Esophagus muscularis mucosa (tissue), 4 donors: ENCODE measurements at regions not wholly inside any gene's neighbourhood (a gene's known extent, or its start where the extent isn't known, plus 50 kb on each side); places are given as distances from the start of the nearest gene placed in this dataset.

ENCODE experiments used
- DNase-seq: peaks from one replicate; pipeline ENCODE4 v3.0.0-alpha.2; 2017; ENCODE audit errors: extremely low spot score
- H3K27ac ChIP-seq, 4 donors: fragments of 200-600 bp; sonication (generic); replicated peaks in 1 of 4; 1 replicate in 3 of 4; 2 replicates in 1 of 4; pipeline ENCODE4 v1.5.1; 2016 to 2019; ENCODE audit warnings: mild to moderate bottlenecking in 1 of 4
- H3K27me3 ChIP-seq, 4 donors: fragments of 200-600 bp; sonication (generic); one replicate each; pipeline versions ENCODE4 v1.5.1 to v1.6.0; 2016 to 2019
- H3K36me3 ChIP-seq, 4 donors: fragments of 200-600 bp; sonication (generic); one replicate each; pipeline ENCODE4 v1.5.1; 2016 to 2019
- H3K4me1 ChIP-seq, 4 donors: fragments of 200-600 bp; sonication (generic); one replicate each; pipeline ENCODE4 v1.5.1; 2016 to 2019
- H3K4me3 ChIP-seq, 4 donors: fragments of 200-600 bp; sonication (generic); 1 replicate in 2 of 4; 2 replicates in 2 of 4; pipeline ENCODE4 v1.5.1; 2016 to 2019; ENCODE audit warnings: mild to moderate bottlenecking in 4 of 4, moderate library complexity in 1 of 4
- H3K9me3 ChIP-seq, 4 donors: fragments of 200-600 bp; sonication (generic); 1 replicate in 3 of 4; 2 replicates in 1 of 4; pipeline ENCODE4 v1.5.1; 2016 to 2019
- EP300 ChIP-seq: sonication (generic); formaldehyde crosslinking; IDR thresholded peaks from one replicate; pipeline ENCODE4 v1.6.1; 2017; ENCODE audit warnings: antibody characterized with exemption
- POLR2A ChIP-seq: fragments of 450-650 bp; IDR thresholded peaks from one replicate; pipeline ENCODE4 v1.6.1; 2017; ENCODE audit warnings: antibody characterized with exemption, moderate library complexity, mild to moderate bottlenecking, low read depth
- POLR2AphosphoS5 ChIP-seq, 2 donors: sonication (generic); formaldehyde crosslinking; IDR thresholded peaks; one replicate each; pipeline ENCODE4 v1.6.1; 2017; ENCODE audit warnings: antibody characterized with exemption in 2 of 2
- WGBS: methylation state at CpG from one replicate; pipeline ENCODE4 v1.1.5; 2018; 5-methylcytosine and 5-hydroxymethylcytosine counted together
- intact Hi-C: fragments of 100-400 bp; cut with DNase I; formaldehyde crosslinking; loops from one replicate; pipeline ENCODE4 v1.15.1; 2023
- TF ChIP-seq, protein P1 (sequence below), 3 experiments: fragments of 200-600 bp in 2 of 3; fragments of 450-650 bp in 1 of 3; sonication (generic) in 2 of 3; IDR thresholded peaks; one replicate each; pipeline ENCODE4 v1.5.1; 2017 to 2019; ENCODE audit warnings: antibody characterized with exemption in 3 of 3, mild to moderate bottlenecking in 2 of 3, moderate library complexity in 1 of 3

DNA sequence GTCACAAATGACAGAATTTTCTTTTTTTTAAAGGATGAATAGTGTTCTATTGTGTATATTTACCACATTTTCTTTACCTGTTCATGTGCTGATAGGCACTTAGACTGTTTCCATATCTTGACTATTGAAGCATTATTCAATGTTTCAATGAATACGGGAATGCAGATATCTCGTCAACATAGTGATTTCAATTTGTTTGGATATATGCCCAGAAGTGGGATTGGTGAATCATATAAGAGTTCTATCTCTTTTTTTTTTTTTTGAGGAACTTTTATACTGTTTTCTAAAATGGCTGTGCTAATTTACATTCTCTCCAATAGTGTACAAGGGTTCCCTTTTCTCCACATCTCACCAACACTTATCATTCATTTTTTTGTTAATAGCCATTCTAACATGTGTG is 97.9 kb upstream of the FAR2 start:
- Histone ChIP-seq H3K9me3 (no peaks in the 10 kb centered on the region), H3K36me3 (no peaks in the 10 kb centered on the region), H3K4me3 (no peak overlapping the region), H3K27ac (no peak overlapping the region), H3K27me3 (no peaks in the 10 kb centered on the region), H3K4me1 (no peaks in the 10 kb centered on the region)
- intact Hi-C loops, result no loop called here
- TF ChIP-seq POLR2A, result no peak
- no peak for DNase-seq
- 89% methylated on average over 2 of the region's 2 CpGs for WGBS

DNA sequence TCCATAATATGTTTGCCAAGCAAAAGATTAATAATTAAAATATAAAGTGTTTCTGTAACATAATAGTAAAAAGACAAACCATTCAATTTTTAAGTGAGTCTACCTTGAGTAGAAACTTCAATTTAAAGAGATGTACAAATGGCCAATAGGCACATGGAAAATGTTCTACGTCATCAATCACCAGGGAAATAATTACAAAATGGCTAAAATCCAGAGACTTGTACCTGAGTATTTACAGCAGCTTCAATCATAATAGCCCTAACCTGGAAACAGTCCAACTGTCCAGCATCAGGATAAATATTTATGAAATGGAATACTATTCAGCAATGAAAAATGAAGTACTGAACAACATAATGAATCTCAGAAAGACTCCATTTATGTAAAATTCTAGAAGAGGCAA is 95.5 kb upstream of the FAR2 start:
- Histone ChIP-seq H3K4me1 (no peaks in the 10 kb centered on the region), H3K9me3 (no peaks in the 10 kb centered on the region), H3K4me3 (no peak overlapping the region), H3K36me3 (no peaks in the 10 kb centered on the region), H3K27ac (no peak overlapping the region), H3K27me3 (no peaks in the 10 kb centered on the region)
- intact Hi-C loops, result no loop called here
- TF ChIP-seq POLR2AphosphoS5 (IDR thresholded peaks at IDR 0.05) (no peak), EP300 (no peak), POLR2A (no peak)
- TF ChIP-seq, protein P1, sequence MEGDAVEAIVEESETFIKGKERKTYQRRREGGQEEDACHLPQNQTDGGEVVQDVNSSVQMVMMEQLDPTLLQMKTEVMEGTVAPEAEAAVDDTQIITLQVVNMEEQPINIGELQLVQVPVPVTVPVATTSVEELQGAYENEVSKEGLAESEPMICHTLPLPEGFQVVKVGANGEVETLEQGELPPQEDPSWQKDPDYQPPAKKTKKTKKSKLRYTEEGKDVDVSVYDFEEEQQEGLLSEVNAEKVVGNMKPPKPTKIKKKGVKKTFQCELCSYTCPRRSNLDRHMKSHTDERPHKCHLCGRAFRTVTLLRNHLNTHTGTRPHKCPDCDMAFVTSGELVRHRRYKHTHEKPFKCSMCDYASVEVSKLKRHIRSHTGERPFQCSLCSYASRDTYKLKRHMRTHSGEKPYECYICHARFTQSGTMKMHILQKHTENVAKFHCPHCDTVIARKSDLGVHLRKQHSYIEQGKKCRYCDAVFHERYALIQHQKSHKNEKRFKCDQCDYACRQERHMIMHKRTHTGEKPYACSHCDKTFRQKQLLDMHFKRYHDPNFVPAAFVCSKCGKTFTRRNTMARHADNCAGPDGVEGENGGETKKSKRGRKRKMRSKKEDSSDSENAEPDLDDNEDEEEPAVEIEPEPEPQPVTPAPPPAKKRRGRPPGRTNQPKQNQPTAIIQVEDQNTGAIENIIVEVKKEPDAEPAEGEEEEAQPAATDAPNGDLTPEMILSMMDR (IDR thresholded peaks at IDR 0.05), result no peak
- WGBS, result 100% methylated on average over 1 of the region's 1 CpG
- no peak for DNase-seq

DNA sequence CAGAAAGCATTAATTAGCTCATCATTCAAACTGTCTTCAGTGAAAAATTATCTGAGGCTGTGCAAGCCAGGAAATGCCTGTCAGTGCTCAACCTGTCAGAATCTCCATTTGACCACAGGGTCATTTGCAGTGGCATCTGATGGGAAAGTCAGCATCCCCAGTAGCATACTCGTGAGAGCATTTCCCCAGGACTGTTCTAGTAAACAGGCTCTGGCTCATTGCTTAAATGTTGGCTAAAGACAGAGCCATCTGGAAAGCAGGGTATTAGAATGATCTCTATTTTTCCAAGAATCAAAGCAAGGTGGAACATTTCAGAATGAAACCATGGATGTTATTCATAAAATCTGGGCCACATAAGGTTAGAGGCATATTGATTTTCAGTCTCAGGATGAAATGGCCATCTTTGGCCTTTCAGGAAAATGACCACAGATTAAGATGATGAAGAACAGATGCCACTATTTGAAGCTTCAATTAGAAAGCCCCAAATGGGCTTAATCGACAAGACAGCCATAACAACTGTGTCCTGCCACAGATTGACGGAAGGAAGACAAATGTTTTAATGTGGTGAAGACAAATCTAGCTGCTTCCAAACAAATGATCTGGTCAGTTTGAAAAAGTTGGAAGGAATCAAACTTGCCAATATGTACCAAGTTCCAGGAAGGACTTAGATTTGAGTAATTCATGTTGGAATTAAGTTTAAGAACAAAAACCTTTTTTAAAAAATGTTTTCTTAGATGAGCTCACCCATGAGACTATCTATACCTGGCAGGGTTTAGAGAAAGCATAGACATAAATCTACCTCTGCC is 94.0 kb upstream of the FAR2 start:
- DNase-seq, result no peak
- TF ChIP-seq, protein P1 (IDR thresholded peaks at IDR 0.05), result no peak
- no peak for TF ChIP-seq EP300
- TF ChIP-seq POLR2A, result no peak
- TF ChIP-seq POLR2AphosphoS5 (IDR thresholded peaks at IDR 0.05), result no peak
- Histone ChIP-seq H3K27ac (no peak overlapping the region), H3K27me3 (no peaks in the 10 kb centered on the region), H3K36me3 (no peaks in the 10 kb centered on the region), H3K4me1 (no peaks in the 10 kb centered on the region), H3K4me3 (no peak overlapping the region), H3K9me3 (no peaks in the 10 kb centered on the region)
- WGBS, result 55% methylated on average over 2 of the region's 3 CpGs
- intact Hi-C loops, result no loop called here

DNA sequence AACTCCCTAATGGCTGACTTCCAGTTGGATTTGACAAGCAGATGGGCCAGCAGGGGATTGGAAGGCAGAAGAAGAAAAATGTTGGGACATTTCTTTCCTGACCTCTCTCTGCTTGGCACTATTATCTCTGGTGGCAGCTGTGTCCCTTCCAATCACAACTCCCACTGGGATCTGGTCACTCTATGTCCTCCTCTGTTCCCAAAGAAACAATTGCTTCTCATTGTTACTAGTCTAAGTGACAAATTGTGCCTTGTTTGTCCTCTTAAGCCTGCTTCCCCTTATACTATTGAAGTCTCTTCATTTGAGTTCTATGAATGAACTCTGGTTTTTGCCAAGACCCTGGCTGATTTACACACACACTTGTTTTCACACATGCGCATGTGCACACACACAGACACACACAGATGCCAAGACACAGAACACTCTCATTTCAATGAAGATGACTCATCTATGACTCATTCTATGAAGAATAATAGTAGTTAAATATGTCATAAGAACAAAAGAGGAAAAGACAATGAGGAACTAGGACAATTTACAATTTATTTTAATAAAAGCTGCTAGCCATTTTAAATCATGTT is 83.0 kb upstream of the FAR2 start:
- Histone ChIP-seq H3K36me3 (no peaks in the 10 kb centered on the region), H3K27me3 (no peaks in the 10 kb centered on the region), H3K9me3 (peaks cover 0 to 3% (median 0%) of the 10 kb centered on the region in 4 donors), H3K4me3 (no peak overlapping the region), H3K4me1 (no peaks in the 10 kb centered on the region), H3K27ac (no peak overlapping the region)
- no peak for DNase-seq
- intact Hi-C loops, result no loop called here
- TF ChIP-seq, protein P1 (IDR thresholded peaks at IDR 0.05), result no peak
- TF ChIP-seq EP300, result no peak
- peak in 1 of 2 donors; percentile 8 for TF ChIP-seq POLR2AphosphoS5 (IDR thresholded peaks at IDR 0.05)
- no peak for TF ChIP-seq POLR2A
- WGBS, result 63% methylated on average over 1 of the region's 1 CpG

DNA sequence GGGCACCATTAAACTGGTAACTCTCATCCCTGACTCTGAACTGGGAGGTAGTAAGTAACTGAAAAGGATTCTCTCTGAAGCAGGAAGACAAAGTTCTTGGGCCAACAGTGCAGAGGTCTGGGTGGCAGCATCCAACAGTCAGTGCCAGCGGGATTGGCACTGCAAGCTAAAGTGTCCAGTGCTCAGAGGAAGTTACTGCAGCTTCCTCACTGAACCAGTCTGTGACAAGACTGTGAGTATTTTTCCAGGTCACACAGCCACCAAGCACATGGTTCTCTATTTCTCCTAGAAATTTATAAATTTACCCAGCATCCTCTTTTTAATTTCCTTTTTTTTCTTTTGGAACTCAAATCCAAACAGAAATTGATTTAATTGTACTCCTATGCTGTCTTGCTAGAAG is 81.6 kb upstream of the FAR2 start:
- no peaks in the 10 kb centered on the region for H3K36me3 ChIP-seq
- 67% methylated on average over 1 of the region's 1 CpG for WGBS
- no peak overlapping the region for H3K4me3 ChIP-seq
- no peaks in the 10 kb centered on the region for H3K27me3 ChIP-seq
- no peak for TF ChIP-seq POLR2A
- no peak for TF ChIP-seq POLR2AphosphoS5 (IDR thresholded peaks at IDR 0.05)
- TF ChIP-seq, protein P1 (IDR thresholded peaks at IDR 0.05), result no peak
- no peak for TF ChIP-seq EP300
- no peak overlapping the region for H3K27ac ChIP-seq
- DNase-seq, result no peak
- intact Hi-C loops, result no loop called here
- H3K4me1 ChIP-seq, result no peaks in the 10 kb centered on the region
- H3K9me3 ChIP-seq, result no peaks in the 10 kb centered on the region
